Hypothalamus (tissue), 51 donors: ENCODE measurements at regions not wholly inside any gene's neighbourhood (a gene's known extent, or its start where the extent isn't known, plus 50 kb on each side); places are given as distances from the start of the nearest gene placed in this dataset.
A peak's percentile ranks its signal among the peaks of the same experiment; 100 is the strongest.
"Not testable (repeated sequence)": the region's sequence is repeated elsewhere in the genome, so short reads cannot be mapped to it uniquely, and the experiment has no call there.

Experiments
- DNase-seq, 51 donors: peaks; one replicate each; lab custom pipeline; 2025; lab: John Stamatoyannopoulos, UW

DNA sequence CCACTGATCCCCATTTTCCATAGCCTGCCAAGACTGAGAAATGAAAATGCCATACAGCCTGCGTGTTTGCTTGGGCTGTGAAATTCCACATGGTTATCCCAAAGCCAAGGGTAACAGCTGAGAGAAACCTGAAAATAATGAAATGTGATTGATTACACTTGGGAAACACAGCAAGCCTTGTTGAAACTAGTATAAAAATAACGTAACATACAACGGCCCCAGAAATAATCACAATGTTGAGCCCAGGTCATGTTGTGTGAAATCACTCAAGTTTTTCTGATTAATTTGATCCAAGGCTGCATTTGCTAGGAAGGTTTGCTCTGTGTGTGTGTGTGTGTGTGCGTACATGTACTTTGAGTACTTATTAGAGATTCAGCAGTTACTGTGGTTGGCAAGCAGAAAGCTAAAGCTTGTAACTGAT lies 269.0 kb downstream of the OXSM start:
- DNase-seq: no peak

DNA sequence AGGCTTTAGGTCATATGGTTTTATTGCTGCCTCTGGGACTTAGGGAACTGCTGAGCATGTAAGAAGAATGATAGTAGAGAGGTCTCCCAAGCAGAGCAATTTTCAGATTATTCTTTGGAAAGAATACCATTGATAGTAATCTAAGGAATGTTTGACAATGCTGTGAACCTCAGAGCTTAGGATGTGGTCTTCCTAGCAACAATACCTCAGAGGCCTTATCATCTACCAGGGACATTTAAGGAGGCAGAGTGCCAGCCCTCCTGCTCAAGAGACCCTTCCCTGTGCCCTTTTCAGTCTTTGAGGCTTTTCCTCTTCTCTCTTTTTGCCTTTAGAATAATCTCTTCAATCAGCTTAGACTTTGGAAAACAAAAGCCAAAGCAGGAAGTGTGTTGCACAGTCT lies 272.1 kb downstream of the OXSM start:
- no peak for DNase-seq

DNA sequence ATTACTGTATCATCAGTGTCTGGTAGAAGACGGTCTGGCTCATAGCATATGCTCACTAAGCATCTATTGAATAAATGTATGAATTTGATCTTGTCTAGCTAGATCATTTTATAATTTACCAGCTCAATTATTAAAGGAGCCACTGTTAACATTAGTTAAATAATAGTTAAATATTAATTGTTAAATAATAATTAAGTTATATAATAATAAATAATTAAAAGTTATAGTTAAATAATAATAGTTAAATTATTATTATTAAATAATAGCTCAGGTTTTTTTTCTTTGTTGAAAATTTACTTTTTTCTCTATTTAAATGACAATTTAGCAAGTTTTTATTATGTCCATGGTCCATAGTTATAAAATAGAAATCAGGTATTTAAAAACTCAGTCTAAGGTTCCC lies 274.4 kb downstream of the OXSM start:
- DNase-seq: no peak

DNA sequence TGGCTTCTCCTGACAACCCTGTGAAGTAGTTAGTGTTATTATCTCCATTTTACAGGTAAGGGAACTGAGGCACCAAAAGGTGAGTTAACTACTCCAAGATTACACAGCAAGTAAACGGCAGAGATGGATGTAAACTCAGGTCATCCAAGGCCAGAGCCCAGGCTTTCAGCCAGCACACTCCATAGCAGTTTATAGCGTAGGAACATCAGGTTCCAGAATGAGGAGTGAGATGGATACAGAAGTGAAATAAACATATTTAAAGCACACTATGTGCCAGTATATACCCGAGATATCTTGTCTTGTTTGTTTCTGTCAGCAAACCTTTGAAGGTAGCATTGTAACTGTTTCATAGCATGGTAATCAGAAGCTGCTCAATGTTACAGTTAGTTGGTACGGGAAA lies 279.0 kb downstream of the OXSM start:
- DNase-seq: no peak

DNA sequence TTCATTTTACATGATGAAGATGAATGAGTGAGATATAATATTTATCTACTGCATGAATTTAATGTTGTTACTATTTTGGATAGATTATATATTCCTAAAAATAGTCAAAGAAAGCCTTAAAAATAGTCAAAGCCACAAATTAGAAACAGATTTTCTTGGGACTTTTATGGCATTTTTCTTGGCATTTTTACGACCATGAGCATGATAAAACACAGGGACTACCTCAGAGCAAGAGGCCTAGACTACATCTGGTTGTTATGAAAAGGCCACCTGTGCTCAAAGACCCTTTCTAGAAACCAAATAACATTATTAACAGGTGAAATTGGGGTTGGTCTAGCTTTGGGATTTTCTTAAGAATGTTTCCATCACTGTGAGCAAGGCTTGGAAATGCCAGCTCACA lies 281.0 kb downstream of the OXSM start:
- no peak for DNase-seq

DNA sequence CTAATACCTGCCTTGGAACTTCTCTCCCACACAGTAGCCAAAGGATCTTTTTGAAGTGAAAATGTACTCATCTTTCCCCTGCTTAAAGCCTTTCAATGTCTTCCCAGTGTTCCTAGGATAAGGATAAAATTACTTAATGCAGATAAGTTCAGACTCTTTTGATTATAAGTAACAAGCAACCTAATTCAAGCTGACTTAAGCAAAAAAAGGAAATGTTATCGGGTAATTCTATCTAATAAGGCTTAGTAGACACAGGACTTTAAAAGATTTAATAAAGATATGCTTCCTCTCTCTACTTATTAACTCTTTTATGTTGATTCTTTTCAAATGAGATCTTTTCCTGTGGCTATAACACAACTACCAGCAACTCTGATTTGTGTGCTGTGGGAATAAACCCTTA lies 284.2 kb downstream of the OXSM start:
- no peak for DNase-seq

DNA sequence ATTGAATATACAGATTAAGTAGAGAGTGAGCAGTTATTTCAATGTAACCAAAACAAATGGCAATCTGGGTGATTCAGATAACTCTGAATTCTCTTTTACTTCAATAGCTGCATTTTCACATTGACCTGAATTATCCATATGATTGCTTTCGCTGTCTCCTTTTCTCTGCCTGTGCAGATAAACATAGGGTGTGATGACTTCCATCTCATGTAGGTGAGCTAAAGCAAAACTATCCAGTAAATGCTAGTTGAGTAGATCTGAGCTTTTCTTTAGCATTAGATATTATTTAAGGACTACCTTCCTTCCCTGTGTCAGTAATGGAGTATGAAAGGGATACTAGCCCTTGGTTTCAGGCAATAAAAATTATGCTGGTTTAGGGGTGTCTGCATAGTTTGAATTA lies 288.6 kb downstream of the OXSM start:
- DNase-seq: no peak

DNA sequence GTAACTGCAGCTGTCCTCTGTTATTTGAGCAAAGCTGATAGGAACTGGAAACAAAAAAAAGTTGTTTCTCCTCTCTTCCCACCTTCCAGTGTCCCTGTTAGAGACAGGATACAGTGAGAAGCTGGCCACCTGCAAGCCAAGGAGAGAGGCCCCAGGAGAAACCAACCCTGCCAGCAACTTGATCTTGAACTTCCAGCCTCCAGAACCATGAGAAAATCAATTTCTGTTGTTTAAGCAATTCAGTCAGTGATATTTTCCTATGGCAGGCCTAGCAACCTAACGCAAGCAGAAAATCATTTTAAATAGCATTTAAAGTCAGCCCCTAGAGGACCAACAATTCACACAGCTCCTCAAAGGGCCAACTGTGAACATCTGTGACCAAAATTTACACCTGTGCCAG lies 291.3 kb downstream of the OXSM start:
- DNase-seq: no peak

DNA sequence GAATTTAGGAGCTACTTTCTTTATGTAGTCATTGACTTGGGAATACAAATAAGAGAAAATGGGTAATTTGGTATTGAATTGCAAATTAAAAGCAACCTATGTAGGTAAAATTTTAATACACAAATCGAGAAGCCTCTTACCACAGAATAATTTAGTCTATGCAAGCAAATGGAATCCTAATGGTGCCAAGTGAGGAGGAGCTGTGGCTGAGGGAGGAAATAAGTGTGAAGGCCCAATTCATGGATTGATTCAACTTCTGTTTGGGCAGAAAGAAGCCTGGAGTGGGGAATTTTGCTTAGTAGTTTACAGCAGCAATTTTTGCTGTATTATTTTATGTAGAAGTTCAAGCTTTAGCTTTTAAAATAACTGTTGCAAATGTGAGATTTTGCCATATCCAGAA lies 291.9 kb downstream of the OXSM start:
- no peak for DNase-seq

DNA sequence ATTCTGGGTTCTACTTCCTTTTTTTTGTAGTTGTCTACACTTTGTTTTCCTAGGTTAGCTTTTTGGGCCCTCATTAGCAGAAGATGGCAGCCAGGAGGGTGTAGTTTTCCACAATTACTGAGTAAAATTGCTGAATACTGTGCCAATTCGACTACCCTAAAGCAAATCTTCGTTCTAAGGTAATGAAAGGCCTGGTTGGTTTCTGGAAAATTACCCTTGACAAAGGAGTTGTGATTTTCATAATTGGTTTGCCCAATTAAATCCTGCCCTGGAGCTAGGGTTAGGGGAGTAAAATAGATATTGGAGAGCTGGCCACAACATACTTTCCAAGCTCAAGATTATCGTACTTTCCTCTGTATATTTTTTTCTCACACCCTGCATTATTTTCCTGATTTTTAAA lies 293.0 kb downstream of the OXSM start:
- no peak for DNase-seq

DNA sequence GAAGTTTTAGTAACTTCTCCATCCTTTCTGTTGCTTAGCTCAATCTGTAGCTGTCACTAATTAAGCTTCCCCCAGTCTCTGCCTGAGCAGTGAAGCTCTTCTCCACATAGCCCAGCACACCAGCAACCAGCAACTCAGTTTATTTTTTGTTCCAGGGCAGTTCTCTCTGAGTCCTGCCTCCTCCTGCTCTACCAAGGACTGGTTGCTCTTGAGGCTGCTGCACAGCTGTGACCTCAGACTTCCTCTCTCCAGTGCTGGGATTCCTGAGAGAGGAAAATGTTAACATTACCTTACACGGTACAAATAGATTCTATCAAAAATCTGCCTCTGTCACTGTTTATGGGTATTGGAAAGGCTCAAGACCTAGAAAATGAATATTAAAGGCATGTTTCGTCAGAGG lies 294.7 kb downstream of the OXSM start:
- DNase-seq: no peak

DNA sequence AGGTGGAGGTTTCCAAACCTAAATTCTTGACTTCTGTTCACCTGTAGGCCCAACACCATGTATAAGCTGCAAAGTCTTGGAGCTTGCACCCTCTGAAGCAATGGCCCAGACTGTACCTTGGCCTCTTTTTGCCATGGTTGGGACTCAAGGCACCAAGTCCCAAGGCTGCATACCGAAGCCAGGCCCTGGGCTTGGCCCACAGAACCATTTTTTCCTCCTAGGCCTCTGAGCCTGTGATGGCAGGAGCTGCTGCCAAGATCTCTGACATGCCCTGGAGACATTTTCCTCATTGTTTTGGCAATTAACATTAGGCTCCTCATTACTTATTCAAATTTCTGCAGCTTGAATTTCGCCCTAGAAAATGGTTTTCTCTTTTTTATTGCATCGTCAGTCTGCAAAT lies 297.9 kb downstream of the OXSM start:
- DNase-seq: no peak

DNA sequence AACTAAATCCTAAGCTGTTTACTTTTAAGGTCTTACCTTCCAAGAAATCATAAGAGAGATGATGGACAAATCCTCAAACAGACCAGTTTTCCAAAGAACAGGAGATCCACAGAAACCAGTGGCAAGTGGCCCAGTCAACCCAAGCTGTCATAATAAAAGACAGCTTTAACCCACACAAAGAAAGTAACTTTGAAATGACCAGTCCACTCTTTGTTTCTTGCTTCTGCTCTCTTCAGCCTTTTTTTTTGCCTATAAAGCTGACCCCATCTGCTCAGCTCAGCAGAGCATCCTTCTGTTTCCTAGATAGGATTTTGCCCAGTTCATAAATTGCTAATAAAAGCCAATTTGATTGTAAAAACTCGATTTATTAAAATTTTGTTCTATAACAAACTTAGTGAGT lies 299.4 kb downstream of the OXSM start:
- no peak for DNase-seq

DNA sequence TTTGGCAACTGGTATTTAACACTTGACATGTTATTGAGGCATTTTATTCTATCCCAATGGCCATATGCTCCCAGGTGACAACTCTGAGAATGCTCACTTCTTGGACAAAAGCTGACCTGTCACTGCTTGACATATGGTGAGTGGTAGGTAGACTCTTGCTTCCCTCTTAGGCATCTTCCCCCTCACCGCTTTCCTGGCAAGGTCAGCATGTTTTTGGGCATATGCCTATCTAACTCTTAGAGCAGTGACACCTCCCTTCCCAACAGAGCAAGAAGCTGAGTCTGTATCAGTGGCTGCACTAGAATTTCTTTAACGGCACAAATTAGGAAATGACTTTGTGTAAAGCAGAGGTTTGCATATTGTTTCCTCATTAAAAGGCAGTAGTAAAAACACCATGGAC lies 300.7 kb downstream of the OXSM start:
- DNase-seq: no peak

DNA sequence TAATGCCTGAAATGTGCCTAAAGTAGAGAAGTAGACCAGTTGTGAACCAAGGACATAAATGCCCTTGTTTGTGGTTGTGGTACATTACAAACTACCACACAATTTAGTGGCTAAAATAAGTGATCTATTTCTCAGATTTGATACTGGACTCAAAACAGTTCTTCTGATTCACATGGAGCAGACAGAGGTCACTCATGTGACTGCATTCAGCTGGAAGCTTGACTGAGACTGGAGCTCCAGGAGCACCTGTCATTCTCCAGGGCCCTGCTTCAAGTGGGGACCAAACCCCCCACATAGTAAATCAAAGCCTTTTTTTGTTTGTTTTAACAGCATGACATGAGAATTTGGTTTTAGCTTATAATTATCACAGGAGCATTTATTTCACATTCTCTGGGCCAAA lies 301.2 kb downstream of the OXSM start:
- no peak for DNase-seq

DNA sequence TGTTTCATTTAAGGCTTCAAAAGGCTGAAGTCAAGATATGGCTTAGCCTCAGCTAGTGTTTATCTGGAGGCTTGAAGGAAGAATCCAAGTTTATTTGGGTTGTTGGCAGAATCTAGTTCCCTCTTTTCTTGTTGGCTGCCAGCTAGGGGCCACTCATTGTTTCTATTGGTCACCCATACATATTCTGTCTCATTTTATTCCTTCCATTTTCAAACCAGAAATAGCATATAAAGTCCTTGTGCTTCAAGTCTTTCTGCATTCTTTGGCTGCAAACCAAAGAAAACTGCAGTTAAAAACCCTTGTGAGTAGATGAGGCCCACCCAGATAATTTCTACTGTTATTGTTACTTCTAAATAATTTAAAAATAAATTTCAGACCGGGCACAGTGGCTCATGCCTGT lies 301.7 kb downstream of the OXSM start:
- DNase-seq: no peak

DNA sequence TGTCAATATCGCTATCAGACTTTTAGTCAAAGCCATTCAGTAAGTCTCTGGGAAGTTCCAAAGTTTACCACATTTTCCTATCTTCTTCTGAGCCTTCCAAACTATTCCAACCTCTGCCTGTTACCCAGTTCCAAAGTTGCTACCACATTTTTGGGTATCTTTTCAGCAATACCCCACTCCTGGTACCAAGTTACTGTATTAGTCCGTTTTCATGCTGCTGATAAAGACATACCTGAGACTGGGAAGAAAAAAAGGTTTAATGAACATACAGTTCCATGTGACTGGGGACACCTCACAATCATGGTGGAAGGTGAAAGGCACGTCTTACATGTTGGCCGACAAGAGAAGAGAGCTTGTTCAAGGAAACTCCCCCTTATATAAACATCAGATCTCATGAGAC lies 307.2 kb downstream of the OXSM start:
- DNase-seq: not testable (repeated sequence)

DNA sequence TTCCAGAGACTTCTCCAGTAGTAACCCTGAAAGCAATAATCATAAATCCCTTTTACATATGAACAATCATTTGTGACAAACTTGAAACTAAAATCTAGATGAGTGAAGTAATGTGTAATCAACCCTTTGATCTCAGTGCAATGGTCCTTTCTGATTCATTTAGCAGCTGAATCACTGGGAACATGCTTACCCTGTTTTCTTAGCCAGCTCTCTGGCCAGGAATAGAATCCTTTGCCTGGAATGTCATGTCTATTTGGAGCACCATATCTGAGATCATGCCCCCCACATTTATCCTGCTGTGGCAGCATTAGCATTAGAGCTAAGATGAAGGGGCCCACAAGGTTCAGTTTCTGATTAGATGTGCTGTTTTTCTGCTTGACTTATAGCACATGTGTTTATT lies 309.8 kb downstream of the OXSM start:
- peak in 1 of 51 donors; percentile 2 for DNase-seq

DNA sequence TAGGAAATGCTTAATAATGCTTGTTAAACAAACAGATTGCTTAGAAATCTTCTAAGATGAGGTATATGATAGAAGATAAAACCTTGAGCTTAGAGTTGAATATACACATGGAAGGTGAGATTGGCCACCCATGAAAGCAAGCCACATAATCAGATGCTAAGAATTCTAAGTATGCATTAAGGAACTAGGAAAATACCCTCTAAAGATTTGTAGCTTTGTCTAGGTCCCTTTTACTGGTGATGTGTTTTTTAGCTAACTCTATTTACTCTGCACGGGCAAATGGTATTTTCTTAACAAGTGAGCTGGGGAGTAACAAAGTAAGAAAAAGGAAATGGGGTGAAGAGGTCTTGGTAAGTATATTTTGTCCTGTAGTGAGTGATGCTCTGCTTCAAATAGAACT lies 310.3 kb downstream of the OXSM start:
- DNase-seq: no peak

DNA sequence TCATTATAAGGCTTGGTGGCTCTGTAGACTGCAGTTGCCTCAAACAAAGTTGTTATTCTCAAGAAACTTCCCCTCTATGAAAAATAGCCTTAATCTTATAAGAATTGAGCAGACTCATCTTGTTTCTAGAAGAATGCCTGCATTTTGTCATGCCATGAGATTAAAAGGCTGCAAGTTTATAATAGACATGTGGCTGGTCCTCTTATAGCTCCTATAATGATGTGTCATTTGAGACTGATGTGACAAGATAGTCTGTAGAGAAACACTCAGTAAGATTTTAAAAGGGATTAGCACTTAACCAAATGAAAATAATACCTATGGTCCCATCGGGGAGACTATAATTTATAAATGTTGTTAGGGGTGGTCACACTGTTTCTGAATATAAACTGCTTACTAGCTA lies 312.5 kb downstream of the OXSM start:
- no peak for DNase-seq

DNA sequence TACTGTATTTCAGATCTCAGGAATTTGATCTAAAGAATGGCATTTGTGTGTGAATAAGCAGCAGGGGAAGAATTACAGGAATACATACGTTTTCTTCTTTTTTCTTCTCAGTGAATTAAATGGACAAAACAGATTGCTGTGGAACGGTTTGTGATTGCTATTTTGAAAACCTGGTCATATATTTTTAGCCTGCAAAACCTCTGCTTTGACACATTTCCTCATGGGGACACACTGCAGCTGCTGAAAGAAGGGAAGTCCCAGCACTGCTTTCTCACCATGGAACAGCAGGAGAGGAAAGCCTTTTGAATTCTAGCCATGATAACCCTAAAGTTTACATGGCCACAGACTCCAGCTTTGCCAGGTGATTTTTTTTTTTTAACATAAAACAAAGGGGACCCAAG lies 315.0 kb downstream of the OXSM start:
- DNase-seq: no peak

DNA sequence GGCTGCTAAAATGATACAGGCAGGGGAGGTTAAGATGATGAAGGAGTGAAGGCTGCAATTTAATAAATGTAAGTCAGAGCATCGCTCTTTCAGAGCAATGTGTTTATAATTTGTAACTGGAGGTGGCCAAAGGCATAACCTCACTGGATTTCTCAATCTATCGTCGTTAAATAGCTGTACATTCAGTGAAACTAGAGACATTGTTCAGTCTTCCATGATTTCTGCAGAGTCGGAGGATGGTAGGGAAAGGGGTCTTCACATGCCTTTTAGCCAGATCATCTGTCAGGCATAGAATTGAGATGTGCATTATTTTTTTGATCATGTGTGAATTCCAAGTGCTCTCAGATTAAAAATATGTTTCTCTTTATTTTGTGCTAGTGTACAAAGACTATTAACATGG lies 315.4 kb downstream of the OXSM start:
- no peak for DNase-seq

DNA sequence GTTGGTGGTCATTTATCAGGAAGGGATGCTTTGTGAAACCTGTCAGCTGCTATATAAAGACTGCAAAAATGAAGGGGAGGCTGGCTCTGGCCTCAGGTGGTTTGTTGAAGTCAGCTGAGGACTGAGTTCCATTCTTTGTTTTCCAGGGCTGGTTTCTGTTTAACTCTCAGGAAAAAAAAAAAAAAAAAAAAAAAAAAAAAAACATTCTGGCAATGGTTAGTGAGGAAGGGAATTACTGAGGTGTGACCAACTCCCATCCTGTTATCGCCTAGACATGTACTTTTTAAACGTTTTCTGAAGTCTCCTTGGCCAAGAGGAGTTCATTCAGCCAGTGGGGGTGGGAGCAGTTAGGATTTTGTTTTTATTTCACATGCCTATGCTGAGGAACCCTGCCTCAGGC lies 316.3 kb downstream of the OXSM start:
- DNase-seq: no peak

DNA sequence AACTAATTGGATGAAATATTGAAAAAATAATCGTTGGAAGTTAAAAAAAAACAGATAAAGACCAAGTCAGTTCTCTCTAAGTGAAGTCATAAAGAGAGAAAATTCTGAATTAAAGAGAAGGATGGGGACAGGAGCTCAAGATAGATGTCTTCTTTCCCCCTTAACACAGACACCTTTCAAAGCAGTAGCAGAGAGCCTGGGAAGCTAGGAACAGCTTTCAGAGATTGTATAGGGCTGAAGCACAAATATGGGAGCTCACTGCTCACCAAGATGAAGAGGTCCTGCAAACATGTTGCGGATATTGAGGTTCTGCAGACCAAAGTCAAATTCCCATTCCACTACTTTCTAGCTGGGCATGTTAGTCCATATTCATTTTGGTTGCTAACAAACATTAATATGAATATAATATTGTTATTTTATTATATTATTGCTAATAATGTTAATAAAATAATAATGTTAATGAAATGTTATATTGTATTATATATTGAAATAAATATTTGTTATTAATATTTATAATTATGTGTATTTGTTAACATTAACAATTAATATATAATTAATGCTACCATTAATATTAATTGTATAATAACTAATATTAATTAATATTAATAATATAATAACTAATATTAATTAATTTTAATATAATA lies 319.1 kb downstream of the OXSM start:
- DNase-seq: no peak
